ENCODE measurements at regions not wholly inside any gene's neighbourhood (a gene's known extent, or its start where the extent isn't known, plus 50 kb on each side); places are given as distances from the start of the nearest gene placed in this dataset.

GRCh38 chr5:87886164-87886563 is 382.5 kb downstream of the TMEM161B start:
- H3K4me2 ChIP-seq = no peak overlapping the region
- TF ChIP-seq CTCF (conservative IDR thresholded peaks at IDR 0.05; ENCODE audit: low read depth, low read length) = no peak
- H3K4me3 ChIP-seq (IDR thresholded peaks at IDR 0.05; ENCODE audit: insufficient read depth, low read depth, low read length) = no peak overlapping the region
- no peaks in the 10 kb centered on the region for H3K27me3 ChIP-seq (ENCODE audit: insufficient read depth, low read depth)
- no peaks in the 10 kb centered on the region for H4K20me1 ChIP-seq (ENCODE audit: insufficient read depth)
- H3K9ac ChIP-seq = no peak overlapping the region
- H2AFZ ChIP-seq (ENCODE audit: low read depth) = no peak overlapping the region
- H3K27ac ChIP-seq = no peak overlapping the region
- no peaks in the 10 kb centered on the region for H3K79me2 ChIP-seq (ENCODE audit: insufficient read depth, low read depth)
- H3K36me3 ChIP-seq (ENCODE audit: insufficient read depth) = no peaks in the 10 kb centered on the region
- H3K4me1 ChIP-seq (ENCODE audit: low read depth, poor library complexity, severe bottlenecking) = no peaks in the 10 kb centered on the region

DNA sequence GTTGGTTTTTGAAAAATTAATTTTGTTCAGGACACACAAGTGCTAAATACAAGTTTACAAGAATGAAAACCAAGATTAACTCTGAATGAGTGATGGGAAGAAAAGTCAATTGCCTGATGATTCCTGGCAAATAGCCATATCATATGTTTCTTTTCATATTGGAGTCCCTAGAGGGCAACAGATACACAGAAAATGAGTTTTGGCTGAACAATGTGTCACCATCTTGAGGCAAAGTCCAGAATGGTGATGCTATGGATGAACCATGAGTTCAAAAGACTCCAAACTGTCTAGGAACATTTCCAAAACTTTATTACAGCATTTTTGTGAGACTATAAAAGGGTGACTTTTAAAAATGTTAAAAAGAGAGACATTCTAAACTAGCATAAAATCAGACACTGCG is 382.9 kb downstream of the TMEM161B start:
- H2AFZ ChIP-seq (ENCODE audit: low read depth) = no peak overlapping the region
- no peaks in the 10 kb centered on the region for H3K27me3 ChIP-seq (ENCODE audit: insufficient read depth, low read depth)
- TF ChIP-seq CTCF (conservative IDR thresholded peaks at IDR 0.05; ENCODE audit: low read depth, low read length) = 0 out of 2 replicates have a peak, but pooled peaks have one; percentile 15
- H3K4me2 ChIP-seq = no peak overlapping the region
- no peaks in the 10 kb centered on the region for H3K4me1 ChIP-seq (ENCODE audit: low read depth, poor library complexity, severe bottlenecking)
- H3K27ac ChIP-seq = no peak overlapping the region
- no peaks in the 10 kb centered on the region for H3K36me3 ChIP-seq (ENCODE audit: insufficient read depth)
- H3K9ac ChIP-seq = no peak overlapping the region
- H3K79me2 ChIP-seq (ENCODE audit: insufficient read depth, low read depth) = no peaks in the 10 kb centered on the region
- no peak overlapping the region for H3K4me3 ChIP-seq (IDR thresholded peaks at IDR 0.05; ENCODE audit: insufficient read depth, low read depth, low read length)
- H4K20me1 ChIP-seq (ENCODE audit: insufficient read depth) = no peaks in the 10 kb centered on the region

DNA sequence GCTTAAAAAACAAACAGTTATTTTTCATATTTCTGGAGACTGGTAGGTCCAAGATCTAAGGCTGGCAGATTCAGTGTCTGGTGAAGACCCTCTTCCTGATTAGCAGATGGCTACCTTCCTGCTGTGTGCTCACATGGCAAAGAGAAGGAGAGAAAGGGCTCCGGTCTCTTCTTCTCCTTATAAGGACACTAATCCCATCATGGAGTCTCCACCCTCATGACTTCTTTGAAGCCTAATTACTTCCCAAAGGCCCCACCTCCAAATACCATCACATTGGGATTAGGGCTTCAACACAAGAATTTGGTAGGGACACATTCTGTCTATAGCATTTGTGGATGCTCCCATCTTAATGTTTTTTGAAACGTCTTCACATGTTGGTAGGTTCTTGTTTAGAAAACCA is 391.1 kb downstream of the TMEM161B start:
- Histone ChIP-seq H3K27ac (no peak overlapping the region), H4K20me1 (ENCODE audit: insufficient read depth) (no peaks in the 10 kb centered on the region), H3K27me3 (ENCODE audit: insufficient read depth, low read depth) (no peaks in the 10 kb centered on the region), H3K4me2 (no peak overlapping the region), H3K79me2 (ENCODE audit: insufficient read depth, low read depth) (no peaks in the 10 kb centered on the region), H3K4me1 (ENCODE audit: low read depth, poor library complexity, severe bottlenecking) (peaks cover 6% of the 10 kb centered on the region), H3K4me3 (IDR thresholded peaks at IDR 0.05; ENCODE audit: insufficient read depth, low read depth, low read length) (no peak overlapping the region), H2AFZ (ENCODE audit: low read depth) (peak overlapping the region; percentile 82), H3K9ac (no peak overlapping the region), H3K36me3 (ENCODE audit: insufficient read depth) (no peaks in the 10 kb centered on the region)
- TF ChIP-seq CTCF (conservative IDR thresholded peaks at IDR 0.05; ENCODE audit: low read depth, low read length) = no peak

- Histone ChIP-seq H3K36me3 (ENCODE audit: insufficient read depth) (no peaks in the 10 kb centered on the region), H3K9ac (peak overlapping the region; percentile 18; the same call in 1 of the 2 replicates), H3K4me1 (ENCODE audit: low read depth, poor library complexity, severe bottlenecking) (peaks cover 6% of the 10 kb centered on the region), H2AFZ (ENCODE audit: low read depth) (peak overlapping the region; percentile 82), H3K79me2 (ENCODE audit: insufficient read depth, low read depth) (no peaks in the 10 kb centered on the region), H4K20me1 (ENCODE audit: insufficient read depth) (no peaks in the 10 kb centered on the region), H3K4me3 (IDR thresholded peaks at IDR 0.05; ENCODE audit: insufficient read depth, low read depth, low read length) (no peak overlapping the region), H3K27ac (no peak overlapping the region), H3K27me3 (ENCODE audit: insufficient read depth, low read depth) (no peaks in the 10 kb centered on the region), H3K4me2 (peak overlapping the region; percentile 47)
- TF ChIP-seq CTCF (conservative IDR thresholded peaks at IDR 0.05; ENCODE audit: low read depth, low read length) = no peak
Observed at GRCh38 chr5:87877023-87877422, 391.6 kb downstream of the TMEM161B start.
